PC-3 (cell line): ENCODE measurements at regions not wholly inside any gene's neighbourhood (a gene's known extent, or its start where the extent isn't known, plus 50 kb on each side); places are given as distances from the start of the nearest gene placed in this dataset.

Source experiments
- ATAC-seq: fragments of 200-7000 bp; cut with Tn5 transposase; 2 replicates; pipeline ENCODE4 v1.9.1; 2020; ENCODE audit warnings: mild to moderate bottlenecking, moderate library complexity
- BruUV-seq: library from RNA; stranded (reverse); fragments of 400-500 nt; replicated peaks from 2 replicates; lab custom pipeline; 2021; lab: Mats Ljungman, UMichigan
- CTCF ChIA-PET: fragments of 300-600 bp; sonication (Branson Sonifier 250); formaldehyde crosslinking; loops from one replicate; lab custom pipeline; 2022; ENCODE audit warnings: antibody characterized with exemption; lab: Charles Lee
- POLR2A ChIA-PET: fragments of 300-600 bp; sonication (Branson Sonifier 250); formaldehyde crosslinking; loops from one replicate; lab custom pipeline; 2022; ENCODE audit warnings: antibody characterized with exemption; ENCODE audit not compliant: unreplicated experiment; lab: Charles Lee
- DNase-seq: peaks from one replicate; pipeline ENCODE4 v3.0.0-alpha.2; 2015
- H2AFZ ChIP-seq: fragments of 300-600 bp; sonication (generic); 2 replicates; pipeline ENCODE4 v1.6.0; 2016; ENCODE audit warnings: antibody characterized with exemption, low read length
- H3F3A ChIP-seq: fragments of 300-600 bp; sonication (generic); one replicate; pipeline ENCODE4 v1.6.0; 2017; ENCODE audit warnings: antibody characterized with exemption, low read length, control low read depth, mild to moderate bottlenecking; ENCODE audit not compliant: unreplicated experiment
- H3K27ac ChIP-seq: fragments of 300-600 bp; sonication (generic); 2 replicates; pipeline ENCODE4 v1.5.1; 2016; ENCODE audit warnings: mild to moderate bottlenecking, low read length
- H3K27me3 ChIP-seq: fragments of 300-600 bp; sonication (generic); 2 replicates; pipeline ENCODE4 v1.6.1; 2016; ENCODE audit warnings: low read length, mixed read lengths
- H3K36me3 ChIP-seq: fragments of 300-600 bp; sonication (generic); 2 replicates; pipeline ENCODE4 v1.6.1; 2016; ENCODE audit warnings: low read depth, mixed run types, low read length, mixed read lengths
- H3K4me1 ChIP-seq: fragments of 300-600 bp; sonication (generic); 2 replicates; pipeline ENCODE4 v1.5.1; 2016; ENCODE audit warnings: low read length; ENCODE audit not compliant: insufficient read depth
- H3K4me2 ChIP-seq: fragments of 300-600 bp; sonication (generic); 2 replicates; pipeline ENCODE4 v1.6.0; 2016; ENCODE audit warnings: low read length
- H3K4me3 ChIP-seq: fragments of 300-600 bp; sonication (generic); 2 replicates; pipeline ENCODE4 v1.5.1; 2016; ENCODE audit warnings: mild to moderate bottlenecking, low read length, mixed read lengths
- H3K79me2 ChIP-seq: fragments of 300-600 bp; sonication (generic); 2 replicates; pipeline ENCODE4 v1.6.1; 2017; ENCODE audit warnings: low read length, mixed read lengths
- H3K9ac ChIP-seq: fragments of 300-600 bp; sonication (generic); 2 replicates; pipeline ENCODE4 v1.6.0; 2016; ENCODE audit warnings: mild to moderate bottlenecking, low read length
- H3K9me2 ChIP-seq: fragments of 300-600 bp; sonication (generic); replicated peaks from 2 replicates; pipeline ENCODE4 v1.6.1; 2016; ENCODE audit warnings: mixed run types, low read length, mixed read lengths
- H3K9me3 ChIP-seq: fragments of 300-600 bp; sonication (generic); 2 replicates; pipeline ENCODE4 v1.6.1; 2016; ENCODE audit warnings: low read length, mixed read lengths
- H4K20me1 ChIP-seq: fragments of 300-600 bp; sonication (generic); 2 replicates; pipeline ENCODE4 v1.6.1; 2016; ENCODE audit warnings: low read length, mixed read lengths
- CTCF ChIP-seq: fragments of 300-600 bp; sonication (generic); conservative IDR thresholded peaks from 2 replicates; pipeline ENCODE4 v1.5.1; 2017; ENCODE audit warnings: antibody characterized with exemption, low read depth, mild to moderate bottlenecking, low read length
- EZH2 ChIP-seq: fragments of 300-600 bp; sonication (generic); IDR thresholded peaks from one replicate; pipeline ENCODE4 v1.6.1; 2017; ENCODE audit warnings: antibody characterized with exemption, mild to moderate bottlenecking, low read length; ENCODE audit not compliant: unreplicated experiment
- EZH2phosphoT487 ChIP-seq: fragments of 300-600 bp; sonication (generic); IDR thresholded peaks from 2 replicates; pipeline ENCODE4 v1.6.1; 2018; ENCODE audit warnings: mild to moderate bottlenecking, antibody characterized with exemption, low read length, borderline replicate concordance
- intact Hi-C: fragments of 100-400 bp; cut with micrococcal nuclease; formaldehyde crosslinking; loops from 2 replicates; pipeline ENCODE4 v1.9.0; 2023

GRCh38 chr4:130510661-130511060 is 1414.7 kb downstream of the C4orf33 start:
- Histone ChIP-seq H3K4me1 (no peaks in the 10 kb centered on the region), H3K27ac (no peak overlapping the region), H3K4me3 (no peak overlapping the region), H3K79me2 (no peaks in the 10 kb centered on the region), H3K27me3 (no peaks in the 10 kb centered on the region), H3F3A (no peaks in the 10 kb centered on the region), H3K9ac (no peak overlapping the region), H3K9me3 (no peaks in the 10 kb centered on the region), H3K36me3 (no peaks in the 10 kb centered on the region), H3K9me2 (no peaks in the 10 kb centered on the region), H4K20me1 (no peaks in the 10 kb centered on the region), H3K4me2 (no peak overlapping the region), H2AFZ (no peak overlapping the region)
- ChIA-PET CTCF (no interaction called here), POLR2A (no interaction called here)
- no TSS peak for BruUV-seq
- intact Hi-C loops = no loop called here
- ATAC-seq (no peak), DNase-seq (no peak)
- TF ChIP-seq EZH2phosphoT487 = no peak
- no peak for TF ChIP-seq CTCF
- no peak for TF ChIP-seq EZH2

GRCh38 chr4:130511776-130512175 is 1415.8 kb downstream of the C4orf33 start:
- Histone ChIP-seq H3K27ac (no peak overlapping the region), H2AFZ (no peak overlapping the region), H3K27me3 (no peaks in the 10 kb centered on the region), H4K20me1 (no peaks in the 10 kb centered on the region), H3K9ac (no peak overlapping the region), H3K4me2 (no peak overlapping the region), H3K9me2 (no peaks in the 10 kb centered on the region), H3K79me2 (no peaks in the 10 kb centered on the region), H3K36me3 (no peaks in the 10 kb centered on the region), H3K9me3 (no peaks in the 10 kb centered on the region), H3K4me3 (no peak overlapping the region), H3F3A (no peaks in the 10 kb centered on the region), H3K4me1 (no peaks in the 10 kb centered on the region)
- intact Hi-C loops = no loop called here
- no peak for ATAC-seq
- no peak for TF ChIP-seq EZH2
- no peak for TF ChIP-seq CTCF
- TF ChIP-seq EZH2phosphoT487 = no peak
- no peak for DNase-seq
- ChIA-PET POLR2A (interaction anchor here (0.6 kb wide), 1 partner anchor 26 kb away, joined by 3 read pairs; no protein-coding TSS in a partner anchor), CTCF (no interaction called here)
- no TSS peak for BruUV-seq

GRCh38 chr4:130524057-130524456 is 1428.1 kb downstream of the C4orf33 start:
- Histone ChIP-seq H3K4me2 (no peak overlapping the region), H3K4me3 (no peak overlapping the region), H3K9me2 (no peaks in the 10 kb centered on the region), H3K27me3 (no peaks in the 10 kb centered on the region), H4K20me1 (no peaks in the 10 kb centered on the region), H3F3A (no peaks in the 10 kb centered on the region), H3K9me3 (no peaks in the 10 kb centered on the region), H2AFZ (no peak overlapping the region), H3K4me1 (no peaks in the 10 kb centered on the region), H3K27ac (no peak overlapping the region), H3K9ac (no peak overlapping the region), H3K36me3 (no peaks in the 10 kb centered on the region), H3K79me2 (no peaks in the 10 kb centered on the region)
- no TSS peak for BruUV-seq
- ATAC-seq (no peak), DNase-seq (no peak)
- intact Hi-C loops = no loop called here
- no peak for TF ChIP-seq EZH2phosphoT487
- no peak for TF ChIP-seq EZH2
- TF ChIP-seq CTCF = no peak
- ChIA-PET POLR2A (no interaction called here), CTCF (no interaction called here)
